ENCODE measurements at regions not wholly inside any gene's neighbourhood (a gene's known extent, or its start where the extent isn't known, plus 50 kb on each side); places are given as distances from the start of the nearest gene placed in this dataset.

DNA sequence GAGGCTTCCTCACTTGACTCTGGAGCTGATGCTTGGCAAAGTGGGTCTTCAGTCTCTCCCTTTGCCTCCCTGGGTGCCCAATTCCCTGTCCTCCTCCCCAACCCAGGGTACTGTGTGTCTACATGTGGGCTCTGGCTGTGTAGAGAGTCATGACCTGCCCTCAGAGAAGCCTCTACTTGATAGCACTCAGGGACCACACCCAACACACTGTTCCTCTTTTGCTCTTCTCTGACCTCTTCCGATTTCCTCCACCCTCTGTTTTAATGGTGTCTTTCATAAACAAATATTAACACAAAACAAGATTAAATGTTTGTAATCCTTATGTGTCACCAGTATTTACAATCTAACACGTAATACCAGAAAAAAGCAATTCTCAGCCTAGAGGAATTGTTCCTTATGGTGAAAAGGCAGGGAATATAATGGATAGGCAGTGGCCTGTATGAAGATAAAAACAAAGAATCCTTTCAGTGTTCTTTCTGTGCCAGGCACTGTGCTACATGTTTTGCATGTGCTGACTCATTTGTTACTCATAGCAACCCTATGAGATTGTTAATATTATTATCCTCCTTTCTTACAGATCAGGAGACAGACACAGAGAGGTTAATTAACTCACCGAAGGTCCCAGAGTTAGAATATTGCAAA lies 58.2 kb downstream of the HSD3B1 start:
- peak; percentile 63 for DNase-seq (ENCODE audit: low spot score)

DNA sequence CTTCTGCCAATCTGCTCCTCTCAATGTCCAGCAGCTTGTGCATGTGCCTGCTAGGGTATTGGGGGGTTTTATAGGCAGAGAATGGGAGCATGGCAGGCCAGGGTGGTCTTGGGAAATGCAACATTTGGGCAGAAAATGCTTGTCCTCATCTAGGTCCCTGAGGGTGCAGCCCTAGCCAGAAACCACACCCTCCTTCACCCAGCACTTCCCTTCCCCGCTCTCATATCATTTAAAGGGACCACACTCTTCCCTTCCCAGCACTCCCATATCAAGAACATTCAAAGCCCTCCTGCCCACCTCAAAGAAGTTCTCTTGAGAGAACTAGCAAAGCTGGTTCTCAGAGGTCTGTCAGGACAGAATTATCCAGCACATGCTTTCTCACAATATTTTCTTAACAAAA lies 62.1 kb downstream of the HSD3B1 start:
- DNase-seq (ENCODE audit: low spot score): no peak

All from COLO829 (cell line).